ENCODE measurements at regions not wholly inside any gene's neighbourhood (a gene's known extent, or its start where the extent isn't known, plus 50 kb on each side); places are given as distances from the start of the nearest gene placed in this dataset.

- no peak for DNase-seq (ENCODE audit: low read depth)
- TF ChIP-seq CTCF (IDR thresholded peaks at IDR 0.05; ENCODE audit: insufficient read depth, low read length): no peak
Measured at GRCh38 chr5:61657010-61657409, 325.0 kb downstream of the ZSWIM6 start.

GRCh38 chr5:61657686-61658085, 325.6 kb downstream of the ZSWIM6 start:
- no peak overlapping the region for H3K4me3 ChIP-seq (ENCODE audit: low read depth, low read length)
- TF ChIP-seq CTCF (IDR thresholded peaks at IDR 0.05; ENCODE audit: insufficient read depth, low read length): no peak
- DNase-seq (ENCODE audit: low read depth): no peak

More at GRCh38 chr5:61657010-61657409, 325.0 kb downstream of the ZSWIM6 start:
- no peak overlapping the region for H3K4me3 ChIP-seq (ENCODE audit: low read depth, low read length)

GRCh38 chr5:61658592-61659008, 326.5 kb downstream of the ZSWIM6 start:
- TF ChIP-seq CTCF (IDR thresholded peaks at IDR 0.05; ENCODE audit: insufficient read depth, low read length): peak; percentile 90
- no peak overlapping the region for H3K4me3 ChIP-seq (ENCODE audit: low read depth, low read length)
- peak; percentile 81 for DNase-seq (ENCODE audit: low read depth)

- TF ChIP-seq CTCF (IDR thresholded peaks at IDR 0.05; ENCODE audit: insufficient read depth, low read length): no peak
- DNase-seq (ENCODE audit: low read depth): no peak
- no peak overlapping the region for H3K4me3 ChIP-seq (ENCODE audit: low read depth, low read length)
Measured at GRCh38 chr5:61659221-61659696, 327.2 kb downstream of the ZSWIM6 start.

GRCh38 chr5:61662670-61663069, 330.6 kb downstream of the ZSWIM6 start:
- no peak for TF ChIP-seq CTCF (IDR thresholded peaks at IDR 0.05; ENCODE audit: insufficient read depth, low read length)
- no peak for DNase-seq (ENCODE audit: low read depth)
- no peak overlapping the region for H3K4me3 ChIP-seq (ENCODE audit: low read depth, low read length)

- H3K4me3 ChIP-seq (ENCODE audit: low read depth, low read length): no peak overlapping the region
- no peak for DNase-seq (ENCODE audit: low read depth)
- TF ChIP-seq CTCF (IDR thresholded peaks at IDR 0.05; ENCODE audit: insufficient read depth, low read length): no peak
Measured at GRCh38 chr5:61666064-61666621, 334.1 kb downstream of the ZSWIM6 start.

Measured in fibroblast of the aortic adventitia (primary cell).